ENCODE measurements at regions not wholly inside any gene's neighbourhood (a gene's known extent, or its start where the extent isn't known, plus 50 kb on each side); places are given as distances from the start of the nearest gene placed in this dataset.

- TF ChIP-seq CTCF (IDR thresholded peaks at IDR 0.05): no peak
- TF ChIP-seq TCF7L2 (IDR thresholded peaks at IDR 0.05; ENCODE audit: low read depth, low read length): no peak
- no peak for TF ChIP-seq POLR2AphosphoS5 (IDR thresholded peaks at IDR 0.05; ENCODE audit: low read depth, low read length)
- no peak for TF ChIP-seq REST (IDR thresholded peaks at IDR 0.05; ENCODE audit: insufficient read depth in 1 of 2, low read depth in 2 of 2, low read length in 1 of 2)
These were observed 1349.4 kb downstream of the CDH8 start for GRCh38 chr16:60686824-60687223.

Measured in Panc1 (cell line).